AG08396 (cell line): ENCODE measurements at regions not wholly inside any gene's neighbourhood (a gene's known extent, or its start where the extent isn't known, plus 50 kb on each side); places are given as distances from the start of the nearest gene placed in this dataset.
A peak's percentile ranks its signal among the peaks of the same experiment; 100 is the strongest.

Experiments used
- DNase-seq: peaks from one replicate; pipeline ENCODE4 v3.0.0; 2012; ENCODE audit warnings: low spot score, mixed read lengths

DNA sequence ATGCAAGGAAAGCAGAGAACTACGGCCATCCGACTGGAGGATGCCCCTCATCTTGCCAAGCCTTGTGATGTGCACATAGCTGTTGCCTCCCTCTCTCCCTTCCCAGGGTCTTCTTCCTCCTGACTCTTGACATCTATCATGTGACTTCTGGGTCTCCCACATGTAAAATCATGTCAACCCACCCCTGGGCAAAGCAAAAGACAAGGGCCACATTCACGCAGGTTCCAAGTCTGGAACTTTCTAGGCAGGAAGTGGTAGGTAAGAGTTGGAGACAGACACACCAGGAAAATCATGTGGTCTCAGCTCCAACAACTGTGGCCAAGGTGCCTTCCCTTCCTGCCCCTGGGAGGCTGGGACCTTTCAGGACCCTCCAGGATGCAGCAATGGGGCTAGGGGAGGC, 187.3 kb downstream of the CXCL12 start:
- no peak for DNase-seq

DNA sequence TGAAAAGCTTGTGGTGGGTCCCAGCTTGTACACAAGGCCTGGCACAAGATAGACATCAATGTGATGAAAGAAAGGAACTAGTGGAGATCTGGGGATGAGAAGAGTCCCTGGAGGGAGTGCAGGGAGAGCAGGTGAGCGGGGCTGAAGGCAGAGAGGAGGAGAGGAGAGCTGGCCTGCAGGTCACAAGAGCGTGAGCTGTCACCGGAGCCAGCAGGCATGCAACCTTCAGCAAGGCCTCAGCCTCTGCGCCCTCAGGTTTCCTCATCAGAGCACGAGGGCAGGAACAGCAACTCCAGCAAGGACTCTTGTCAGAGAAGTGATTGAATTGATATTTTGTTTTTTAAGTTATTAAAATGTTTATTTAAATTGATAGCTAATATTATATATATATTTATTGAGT, 188.6 kb downstream of the CXCL12 start:
- DNase-seq: no peak

DNA sequence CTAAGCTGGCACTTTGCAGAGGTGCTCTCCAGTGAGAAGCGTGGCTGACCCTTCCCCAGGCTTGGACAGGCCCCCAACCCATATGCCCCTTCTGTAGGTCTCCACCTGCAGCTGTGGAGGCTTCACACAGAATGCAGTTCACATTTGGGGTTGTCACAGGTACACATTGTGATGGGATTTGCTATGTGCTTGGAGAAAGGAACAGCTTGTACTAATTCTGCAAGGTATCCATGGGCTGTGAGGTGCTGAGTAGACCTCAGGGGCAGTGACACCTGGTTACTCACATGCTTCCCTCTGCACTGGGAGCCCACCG, 188.9 kb downstream of the CXCL12 start:
- no peak for DNase-seq

DNA sequence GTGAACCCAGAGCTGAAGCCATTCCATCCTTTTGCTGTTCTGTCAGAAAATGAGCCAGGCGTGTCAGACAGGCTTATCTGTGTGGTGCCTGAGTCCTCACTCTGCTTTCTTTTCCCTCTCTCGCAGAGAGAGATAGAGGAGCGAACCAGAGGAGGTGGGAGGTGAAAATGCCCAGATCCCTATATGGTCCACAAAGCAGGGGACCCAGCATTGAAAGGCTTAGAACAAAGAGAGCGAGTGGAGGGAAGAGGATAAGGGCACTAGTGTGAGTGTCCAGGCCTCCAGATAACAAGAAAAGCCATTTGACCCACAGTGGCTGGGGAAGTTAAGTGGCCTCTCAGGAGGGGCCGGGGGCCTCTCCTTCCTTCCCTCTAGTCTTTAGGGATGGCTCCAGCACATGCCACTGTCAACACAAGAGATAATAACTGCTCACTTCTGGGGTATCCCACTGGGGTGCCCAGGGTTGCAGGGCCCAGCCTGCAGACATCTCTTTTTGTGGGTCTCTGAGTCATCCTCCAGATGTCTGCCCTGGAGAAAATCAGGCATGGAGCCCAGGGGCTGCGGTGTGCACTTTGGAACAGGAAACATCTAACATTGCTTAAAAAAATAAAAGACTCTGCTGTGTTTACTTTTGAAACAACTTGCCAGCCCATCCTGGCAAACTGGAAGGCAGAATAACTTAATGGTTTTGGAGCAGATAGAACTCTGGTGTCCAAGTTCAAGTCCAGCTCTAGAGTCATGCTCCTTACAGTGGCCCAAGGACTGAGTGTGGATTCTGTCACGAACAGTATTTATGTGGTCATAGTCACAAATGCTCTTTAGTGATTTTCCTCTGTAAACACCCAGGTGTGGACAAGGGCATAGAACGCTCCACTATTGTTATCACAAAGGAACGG, 189.5 kb downstream of the CXCL12 start:
- peak; percentile 85 for DNase-seq

DNA sequence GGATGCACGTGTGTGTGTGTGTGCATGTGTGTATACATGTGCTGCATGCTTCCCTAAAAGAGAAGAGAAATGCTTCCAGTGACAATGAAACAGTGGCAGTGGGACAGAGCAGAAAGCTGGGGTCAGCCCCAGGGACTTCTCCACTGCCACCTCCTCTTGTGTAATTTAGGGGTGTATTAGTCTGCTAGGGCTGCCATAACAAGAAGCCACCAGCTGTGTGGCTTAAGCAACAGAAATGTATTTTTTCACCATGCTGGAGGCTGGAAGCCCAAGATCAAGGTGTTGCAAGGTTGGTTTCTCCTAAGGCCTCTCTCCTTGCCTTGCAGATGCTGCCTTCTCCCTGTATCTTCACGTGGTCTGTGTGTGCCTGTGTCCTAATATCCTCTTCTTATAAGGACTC, 190.5 kb downstream of the CXCL12 start:
- DNase-seq: no peak

DNA sequence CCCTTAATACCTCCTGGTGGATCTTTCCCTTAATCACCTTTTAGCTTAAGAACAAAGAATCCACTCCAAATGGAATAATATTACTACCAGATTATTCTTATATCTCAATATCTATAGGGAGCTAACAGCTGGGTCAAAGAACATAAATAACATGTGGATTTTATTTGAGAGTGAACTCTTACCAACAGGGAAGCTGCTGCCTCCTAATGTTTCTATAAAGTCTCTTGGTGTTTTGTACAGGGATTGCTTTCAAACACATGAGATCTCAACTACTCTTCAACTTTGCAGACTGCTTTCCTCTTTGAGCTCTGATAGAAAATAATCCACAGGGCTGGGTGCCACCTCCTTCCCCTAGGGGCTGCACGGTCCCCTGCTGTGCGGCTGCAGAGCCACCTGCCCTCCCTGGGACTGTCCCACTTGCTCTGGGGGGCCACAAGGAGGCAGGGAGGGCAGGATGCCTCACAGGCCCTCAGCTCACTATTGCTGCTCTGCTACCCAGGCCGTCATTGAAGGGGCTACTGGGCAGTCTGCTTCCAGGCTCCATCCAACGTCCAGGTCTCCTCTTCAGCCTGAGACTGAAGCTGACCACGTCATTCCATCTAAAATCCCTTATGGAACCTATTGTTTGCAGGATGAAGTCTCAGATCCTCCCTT, 191.2 kb downstream of the CXCL12 start:
- DNase-seq: no peak

DNA sequence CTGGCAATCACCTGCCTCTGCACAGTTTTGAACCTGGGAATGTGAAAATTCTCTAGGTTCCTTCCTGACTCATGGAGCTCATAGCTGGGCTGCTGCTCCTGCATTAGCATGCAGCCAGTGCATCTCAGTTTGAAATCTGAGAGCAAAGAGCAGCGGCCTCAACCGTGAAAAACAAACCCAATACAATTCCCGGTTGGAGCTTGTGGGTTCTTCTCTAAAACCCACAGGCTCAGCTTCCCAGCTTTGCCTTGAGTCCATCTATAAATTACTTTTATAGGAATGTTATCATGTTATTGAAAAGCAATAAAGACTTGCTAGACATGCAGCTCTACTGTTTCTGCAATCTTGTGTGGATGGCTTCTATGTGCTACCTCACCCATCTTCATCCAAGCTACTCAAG, 191.7 kb downstream of the CXCL12 start:
- no peak for DNase-seq

DNA sequence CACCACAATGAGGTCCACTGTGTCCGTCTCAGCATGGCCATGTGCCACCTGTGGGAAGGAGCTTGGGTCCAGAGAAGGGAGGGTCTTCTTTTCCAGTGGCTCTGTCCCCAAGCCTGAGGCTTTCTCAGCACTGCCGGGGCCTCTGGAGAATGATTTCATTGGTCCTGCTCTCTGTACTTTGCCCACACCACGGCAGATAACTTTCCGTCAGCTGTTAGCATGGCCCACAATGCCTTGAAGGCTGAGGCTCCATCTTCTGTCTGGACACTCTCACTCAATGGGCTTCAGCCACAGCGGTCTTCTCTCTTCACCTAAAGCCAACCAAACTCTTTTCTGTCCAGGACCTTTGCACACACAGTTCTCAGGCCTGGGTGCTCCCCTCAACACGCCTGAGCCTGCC, 192.5 kb downstream of the CXCL12 start:
- no peak for DNase-seq

DNA sequence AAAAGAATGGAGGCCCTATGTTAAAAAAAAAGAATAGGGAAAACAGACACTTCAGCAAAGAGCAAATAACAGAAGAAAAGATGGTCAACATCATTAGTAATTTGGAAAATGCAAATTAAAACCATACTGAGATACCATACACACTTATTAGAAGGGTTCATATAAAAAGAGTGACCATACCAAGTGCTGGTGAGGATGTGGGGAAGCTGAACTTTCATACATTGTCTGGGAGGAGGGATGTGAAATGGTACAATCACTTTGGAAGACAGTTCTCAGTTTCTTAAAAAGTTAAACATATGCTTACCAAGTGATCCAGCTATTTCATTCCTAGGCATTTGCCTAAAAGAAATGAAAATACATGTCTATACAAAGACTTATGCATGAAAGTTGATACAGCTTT, 194.4 kb downstream of the CXCL12 start:
- DNase-seq: no peak

DNA sequence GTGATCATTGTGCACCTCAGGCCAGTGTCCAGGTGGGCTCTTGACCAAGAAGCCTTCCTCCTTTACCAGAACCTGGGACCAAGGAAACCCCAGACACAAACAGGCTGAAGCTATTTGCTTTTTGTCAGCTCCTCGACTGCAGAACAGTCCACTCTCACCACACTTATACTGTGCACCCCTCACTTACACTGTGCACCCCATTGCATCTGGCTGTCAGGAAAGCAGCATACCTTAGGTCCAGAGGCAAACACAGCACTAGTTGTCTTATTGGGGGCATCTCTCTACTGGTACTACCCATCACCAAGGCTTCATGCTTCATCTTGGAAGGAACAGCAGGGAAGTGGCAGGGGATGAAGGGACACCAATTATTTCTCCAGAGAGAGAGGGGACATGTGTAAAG, 198.1 kb downstream of the CXCL12 start:
- no peak for DNase-seq

DNA sequence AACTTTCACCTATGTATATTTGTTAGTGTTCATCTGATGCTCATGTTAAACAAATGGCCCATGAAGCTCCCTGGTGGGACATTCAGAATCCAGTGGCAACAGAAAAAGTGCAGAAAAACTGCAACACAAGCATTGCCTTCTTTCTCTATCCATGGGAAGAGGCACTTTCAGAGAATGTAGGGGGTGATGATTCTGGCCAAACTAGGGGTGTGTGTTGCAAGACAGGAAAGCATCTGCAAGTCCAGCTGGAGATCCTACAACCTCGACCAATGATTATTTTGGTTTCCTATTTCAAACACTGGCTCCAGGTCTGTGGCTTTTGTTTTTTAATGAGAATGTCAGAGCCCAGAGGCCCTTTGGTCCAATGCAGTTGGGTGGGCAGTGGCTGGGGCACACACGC, 198.7 kb downstream of the CXCL12 start:
- no peak for DNase-seq

DNA sequence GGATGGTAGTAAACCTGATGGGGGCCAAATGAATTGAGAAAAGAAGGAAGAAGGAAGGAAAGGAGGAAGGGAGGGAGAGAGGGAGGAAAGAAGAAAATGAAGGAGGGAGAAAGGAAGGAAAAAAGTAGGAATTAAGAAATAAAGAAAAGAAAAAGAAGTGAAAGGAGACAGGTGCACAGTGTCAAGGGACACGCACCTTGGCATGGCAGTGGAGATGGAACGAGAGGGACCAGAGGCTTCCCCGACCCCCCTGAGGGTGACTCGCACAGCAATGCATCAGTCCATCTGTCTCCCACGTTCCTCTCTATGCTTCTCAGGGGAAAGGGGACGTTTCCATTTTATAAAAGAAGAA, 199.6 kb downstream of the CXCL12 start:
- no peak for DNase-seq

DNA sequence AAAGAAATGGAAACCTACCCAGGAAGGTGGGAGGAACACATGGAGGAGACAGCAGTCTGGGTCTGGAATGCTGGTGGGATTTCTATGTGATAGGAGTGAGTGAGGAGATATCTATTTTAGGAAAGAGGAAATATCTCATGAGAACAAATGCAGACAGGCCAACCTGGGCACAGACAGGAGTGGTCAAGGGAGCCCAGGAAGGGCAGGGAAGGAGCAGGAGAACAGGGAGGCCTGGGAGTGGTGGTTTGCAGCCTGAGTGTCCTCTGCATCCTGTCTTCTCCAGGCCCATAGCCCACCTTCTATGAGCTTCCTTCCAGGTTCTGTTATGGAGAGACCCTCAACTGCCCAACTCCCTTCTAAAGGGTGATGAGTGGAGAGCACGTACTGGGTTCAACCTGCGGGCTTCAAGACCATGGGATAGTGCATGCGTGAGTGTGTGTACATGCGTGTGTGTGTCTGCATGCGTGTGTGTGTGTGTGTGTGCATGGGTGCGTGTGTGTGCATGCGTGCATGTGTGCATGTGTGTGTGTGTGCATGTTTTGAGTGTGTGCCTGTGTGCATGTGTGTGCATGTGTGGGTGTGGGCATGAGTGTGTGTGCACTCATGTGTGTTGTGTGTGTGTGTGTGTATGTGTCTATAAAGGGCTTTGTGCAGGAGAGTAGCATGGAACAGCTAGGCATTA, 200.1 kb downstream of the CXCL12 start:
- DNase-seq: no peak

DNA sequence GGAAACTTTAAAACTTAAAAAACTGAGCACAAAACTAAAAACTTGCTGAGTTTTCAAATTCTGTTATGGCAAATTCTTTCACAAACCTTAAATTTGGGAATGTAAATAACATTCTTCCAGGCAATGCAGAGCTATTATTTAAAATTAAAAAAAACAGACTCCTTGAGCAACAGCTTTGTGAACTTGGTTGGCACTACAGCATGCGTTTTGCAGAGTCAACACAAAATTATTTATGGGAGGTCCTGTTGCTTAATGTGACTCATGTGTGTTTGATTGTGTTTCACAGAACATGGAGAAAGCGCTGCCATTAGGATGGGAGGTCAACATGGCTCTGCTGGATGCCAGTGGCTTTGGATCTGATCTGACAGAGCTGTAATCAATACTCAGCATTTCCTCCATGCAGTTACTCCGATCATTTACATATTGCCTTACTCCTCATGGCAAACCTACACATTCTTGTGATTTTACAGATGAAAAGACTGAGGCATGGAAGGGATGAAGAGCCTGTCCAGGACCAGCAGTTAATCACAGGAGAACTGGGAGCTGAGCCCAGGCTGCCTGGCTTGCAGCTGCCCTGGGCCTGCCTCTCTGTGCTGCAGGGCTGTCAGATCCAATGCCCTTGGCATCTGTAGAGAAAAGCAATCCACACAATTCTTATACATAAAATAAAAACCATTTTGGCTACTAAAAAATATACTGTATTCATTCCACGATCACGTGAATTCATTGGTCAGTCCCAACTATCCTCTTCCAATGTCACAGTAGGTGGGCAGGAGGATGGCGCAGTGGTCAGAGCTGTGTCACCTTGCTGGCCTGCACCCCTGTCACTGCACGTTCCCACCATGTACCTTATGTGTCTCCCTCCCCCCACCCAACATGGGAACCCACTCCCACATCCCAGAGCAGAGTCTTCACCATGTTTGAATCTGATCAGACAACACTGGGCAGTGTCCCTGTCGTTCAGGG, 200.9 kb downstream of the CXCL12 start:
- DNase-seq: no peak

DNA sequence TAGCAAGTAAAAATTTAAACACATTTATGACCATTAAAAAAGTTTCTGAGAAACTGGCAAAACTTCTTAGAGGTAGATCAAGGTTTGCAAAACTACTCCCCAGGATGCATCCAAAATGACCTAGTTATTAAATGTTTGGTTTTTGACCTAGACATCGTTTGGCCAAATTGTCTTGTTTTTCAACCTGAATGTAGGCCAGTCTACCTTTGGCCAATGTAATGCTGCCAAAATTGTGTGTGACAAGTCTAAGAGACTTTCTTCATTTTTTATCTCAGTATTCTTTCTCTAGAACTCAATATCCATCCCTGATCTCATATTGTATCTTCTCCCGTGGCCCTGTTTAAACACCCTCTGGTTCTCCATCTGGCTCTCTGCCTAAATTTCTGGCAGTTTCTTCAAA, 202.0 kb downstream of the CXCL12 start:
- DNase-seq: no peak

DNA sequence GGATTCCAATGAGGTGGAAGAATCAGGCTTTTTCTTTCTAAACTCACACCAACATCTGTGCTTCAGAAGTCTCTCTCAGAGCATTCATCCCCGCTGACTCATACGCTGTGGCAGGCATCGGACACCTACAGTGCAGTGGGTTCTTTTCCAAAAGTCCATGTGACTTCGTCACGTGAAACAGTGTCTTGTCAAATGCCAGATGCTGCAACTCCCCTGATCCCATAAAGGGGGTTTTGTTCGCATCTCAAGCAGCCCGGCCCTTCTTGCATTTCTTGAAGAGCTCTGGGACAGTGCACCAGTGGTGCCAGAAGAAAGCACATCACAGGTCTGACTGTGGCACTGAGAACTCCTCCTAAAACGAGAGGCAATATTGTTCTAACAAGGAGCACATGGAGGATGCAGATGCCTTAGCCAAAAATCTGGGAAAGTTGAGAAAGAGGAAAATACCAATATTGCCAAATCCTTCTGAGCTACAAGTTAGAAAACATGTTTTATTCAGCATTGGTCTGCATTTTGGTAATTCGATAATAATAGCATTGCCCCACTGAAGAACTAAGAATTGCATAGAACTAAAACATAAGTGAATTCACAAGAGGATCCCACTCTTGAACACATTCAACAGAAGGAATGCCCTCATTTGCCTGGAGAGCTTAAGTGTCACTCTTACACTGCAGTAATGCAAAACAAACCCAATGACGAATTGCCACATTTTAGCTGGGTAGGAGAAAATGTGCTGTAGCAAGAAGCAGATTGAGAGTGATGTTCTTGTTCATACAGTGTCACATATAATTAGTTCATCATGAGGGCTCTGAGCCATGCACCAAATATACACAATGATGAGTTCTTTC, 204.4 kb downstream of the CXCL12 start:
- peak; percentile 73 for DNase-seq

DNA sequence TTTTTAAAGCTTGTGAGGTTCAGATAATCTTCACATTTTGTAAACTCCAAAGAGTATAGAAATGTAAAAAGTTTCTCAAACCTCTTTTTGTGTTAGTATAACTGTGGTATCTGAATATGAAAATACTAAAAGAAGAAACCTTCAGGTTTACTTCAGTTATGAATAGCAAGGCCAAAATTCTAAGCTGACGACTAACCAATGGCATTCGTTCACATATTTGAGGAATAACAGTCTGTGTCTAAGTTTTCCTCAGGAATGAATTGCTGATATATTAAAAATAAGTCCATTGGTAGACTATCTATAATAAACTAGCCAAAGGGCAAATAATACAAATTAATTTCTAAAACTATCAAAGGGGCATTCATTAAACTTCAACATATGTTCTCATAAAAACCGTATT, 206.0 kb downstream of the CXCL12 start:
- no peak for DNase-seq

DNA sequence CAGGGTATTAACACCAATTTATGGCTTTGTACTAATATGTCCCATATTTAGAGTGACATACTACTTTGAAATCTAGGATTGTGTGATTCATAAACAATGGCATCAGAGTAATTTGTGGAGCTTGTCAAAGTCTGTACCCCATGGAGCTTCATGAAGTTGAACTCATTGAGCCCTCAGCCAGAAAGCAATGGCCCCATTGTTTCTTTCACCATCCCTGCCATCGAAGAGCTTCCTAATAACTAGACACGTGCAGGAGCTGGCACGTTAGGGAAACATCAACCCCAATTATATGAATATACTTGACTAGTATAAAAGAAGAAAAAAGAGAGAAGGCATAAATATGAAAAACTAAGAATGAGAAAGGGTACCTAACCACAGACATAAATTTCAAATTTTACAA, 206.6 kb downstream of the CXCL12 start:
- no peak for DNase-seq

DNA sequence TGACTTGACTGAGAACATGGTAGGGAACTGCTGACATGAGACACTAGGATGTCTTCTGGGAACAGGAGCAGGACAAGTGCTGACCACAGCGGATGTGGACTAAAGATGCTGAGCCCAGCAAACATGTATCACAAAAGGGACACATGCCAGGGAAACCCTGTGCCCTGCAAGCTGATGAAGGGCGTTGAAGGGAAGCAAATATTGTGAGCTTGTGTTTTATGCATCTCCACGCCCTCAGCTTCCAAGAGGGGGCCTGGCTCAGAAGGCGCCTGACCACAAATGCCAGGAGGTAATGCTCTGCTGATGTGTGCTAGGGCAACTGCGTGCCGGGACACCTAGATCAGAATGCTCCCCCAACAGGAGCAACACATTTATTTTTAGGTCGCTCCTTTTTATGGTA, 207.3 kb downstream of the CXCL12 start:
- DNase-seq: no peak

DNA sequence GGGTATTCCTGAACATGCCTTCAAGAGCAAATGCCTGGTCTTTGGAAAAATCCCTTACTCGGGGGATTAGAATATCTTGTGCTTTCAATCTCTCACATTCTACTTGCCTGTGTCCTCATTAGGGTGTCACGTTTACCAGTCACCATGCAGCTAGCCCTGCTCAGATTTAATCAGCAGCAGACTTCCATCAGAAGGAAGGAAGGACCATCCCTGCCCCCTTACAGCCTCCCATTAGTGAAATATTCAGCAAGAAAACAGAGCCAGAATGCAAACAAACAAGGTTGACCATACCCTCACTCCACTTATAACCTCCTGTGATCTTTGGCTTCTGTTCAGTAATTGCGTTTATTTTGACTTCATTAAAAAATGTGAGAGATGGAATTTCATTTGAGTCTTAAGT, 208.6 kb downstream of the CXCL12 start:
- no peak for DNase-seq

DNA sequence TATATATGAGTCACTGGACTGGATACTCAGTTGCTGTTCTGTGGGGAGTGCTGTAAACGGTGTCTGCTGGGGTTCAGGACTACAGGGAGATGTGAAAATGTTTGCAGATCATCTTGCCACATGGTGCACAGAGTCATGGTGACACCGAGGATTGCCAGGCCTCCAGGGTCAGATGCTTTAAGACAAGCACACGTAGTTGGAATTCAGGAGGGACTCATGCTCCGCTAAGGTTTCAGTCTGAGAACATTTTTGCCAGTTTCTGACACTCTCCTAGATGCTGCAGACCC, 211.3 kb downstream of the CXCL12 start:
- no peak for DNase-seq
